ENCODE measurements at regions not wholly inside any gene's neighbourhood (a gene's known extent, or its start where the extent isn't known, plus 50 kb on each side); places are given as distances from the start of the nearest gene placed in this dataset.
"Not testable (repeated sequence)": the region's sequence is repeated elsewhere in the genome, so short reads cannot be mapped to it uniquely, and the experiment has no call there.

DNA sequence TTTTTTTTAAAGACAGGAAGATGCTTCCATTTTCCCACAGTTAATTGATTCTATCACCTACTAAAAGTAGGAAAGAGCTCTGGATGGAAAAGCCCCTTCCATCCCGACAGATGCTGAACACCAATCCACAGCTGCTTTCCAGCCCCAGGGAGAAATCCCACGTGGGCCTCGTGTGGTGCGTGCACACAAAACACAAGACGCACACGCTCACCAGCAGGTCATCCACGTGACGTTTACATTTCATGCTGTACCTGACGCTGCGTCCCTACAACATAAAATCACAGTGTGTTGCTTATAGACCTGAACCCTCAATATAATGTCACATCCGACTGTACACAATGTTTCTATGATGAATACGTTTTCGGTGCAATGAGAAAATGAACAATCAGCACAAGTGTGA lies 50.2 kb upstream of the DACT2 start:
- H3K4me3 ChIP-seq: no peak overlapping the region
- H3K27ac ChIP-seq: no peak overlapping the region

- H3K4me3 ChIP-seq: no peak overlapping the region
- no peak overlapping the region for H3K27ac ChIP-seq
Observed at GRCh38 chr6:168370310-168370991, 50.9 kb upstream of the DACT2 start.

DNA sequence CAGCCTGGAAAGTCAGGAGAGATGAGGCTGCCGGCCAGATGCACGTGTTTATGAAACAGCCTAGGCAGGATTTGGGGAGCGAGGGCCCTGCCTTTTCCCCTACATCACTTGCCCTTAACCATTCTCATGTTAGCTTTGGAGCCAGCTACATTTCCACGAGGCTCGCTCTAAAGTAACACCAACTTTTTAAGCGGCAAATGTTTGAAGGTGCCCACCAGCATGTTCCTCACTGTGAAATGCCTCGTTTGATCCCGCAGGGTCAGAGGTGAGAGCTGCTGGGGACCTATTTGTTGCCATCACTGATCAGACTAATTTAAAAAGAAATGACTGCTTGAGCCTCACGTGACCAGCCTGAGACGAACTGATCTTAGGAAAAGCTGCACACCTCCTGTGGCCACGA lies 51.6 kb upstream of the DACT2 start:
- Histone ChIP-seq H3K27ac (no peak overlapping the region), H3K4me3 (no peak overlapping the region)

DNA sequence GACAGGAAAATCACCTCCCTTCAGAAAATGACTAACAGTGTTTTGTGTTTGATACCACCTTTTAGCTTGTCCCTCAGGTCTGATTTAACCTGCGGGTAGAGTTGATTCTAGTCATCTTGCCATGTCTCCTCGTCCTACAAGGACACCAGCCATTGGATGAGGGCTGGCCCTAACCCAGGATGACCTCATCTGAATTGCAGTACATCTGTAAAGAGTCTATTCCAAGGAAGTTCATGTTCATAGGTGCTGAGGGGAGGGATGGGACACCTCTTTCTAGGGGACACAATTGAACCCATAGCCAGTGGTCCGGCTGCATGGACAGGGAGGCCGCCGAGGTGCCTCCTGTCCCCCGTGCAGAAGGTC lies 52.0 kb upstream of the DACT2 start:
- Histone ChIP-seq H3K27ac (no peak overlapping the region), H3K4me3 (no peak overlapping the region)

GRCh38 chr6:168371981-168372711 lies 52.6 kb upstream of the DACT2 start:
- Histone ChIP-seq H3K4me3 (no peak overlapping the region), H3K27ac (no peak overlapping the region)

DNA sequence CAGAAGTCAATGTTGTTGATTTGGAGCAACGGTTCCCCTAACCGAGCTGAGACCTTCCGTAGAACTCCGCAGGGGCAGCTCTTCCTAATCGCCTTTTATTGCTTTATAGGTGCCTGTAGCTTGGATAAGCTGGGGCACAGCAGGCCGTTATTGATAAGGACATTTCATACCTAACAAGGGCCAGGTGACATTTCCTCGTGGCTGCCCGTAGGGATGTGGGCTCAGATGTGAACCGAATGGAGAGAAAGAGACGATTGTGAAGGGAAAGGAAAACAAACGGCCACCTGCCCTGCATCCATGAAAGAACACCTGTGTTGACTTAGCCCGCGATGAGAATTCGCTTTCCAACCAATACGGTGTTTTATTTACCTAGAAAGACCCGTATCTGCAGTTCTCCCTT lies 53.3 kb upstream of the DACT2 start:
- H3K4me3 ChIP-seq: no peak overlapping the region
- no peak overlapping the region for H3K27ac ChIP-seq

- H3K27ac ChIP-seq: no peak overlapping the region
- no peak overlapping the region for H3K4me3 ChIP-seq
Observed at GRCh38 chr6:168373389-168373788, 53.8 kb upstream of the DACT2 start.

- Histone ChIP-seq H3K4me3 (no peak overlapping the region), H3K27ac (no peak overlapping the region)
Observed at GRCh38 chr6:168374051-168374502, 54.5 kb upstream of the DACT2 start.

- H3K27ac ChIP-seq: no peak overlapping the region
Observed at GRCh38 chr6:168374541-168375071, 55.0 kb upstream of the DACT2 start.

DNA sequence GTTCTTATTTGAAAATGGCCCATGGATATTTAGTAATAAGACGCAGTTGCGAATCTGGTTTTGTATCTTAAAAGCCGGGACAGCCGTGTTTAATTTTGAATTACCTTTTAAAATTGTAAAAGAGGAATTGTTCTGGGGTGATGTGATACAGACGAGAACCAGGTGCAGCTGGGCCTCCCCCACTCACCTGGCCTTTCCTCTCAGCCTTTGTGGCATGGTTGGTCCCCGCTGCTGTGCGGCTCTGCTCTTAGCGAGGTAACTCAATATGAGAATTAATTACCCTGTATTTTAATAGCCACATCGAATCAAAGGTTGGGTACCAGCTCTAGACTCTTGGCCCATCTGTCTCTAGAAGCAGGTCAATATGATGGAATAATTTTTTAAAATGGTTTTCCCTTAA lies 56.5 kb upstream of the DACT2 start:
- Histone ChIP-seq H3K4me3 (no peak overlapping the region), H3K27ac (no peak overlapping the region)

More at GRCh38 chr6:168374541-168375071, 55.0 kb upstream of the DACT2 start:
- no peak overlapping the region for H3K4me3 ChIP-seq

DNA sequence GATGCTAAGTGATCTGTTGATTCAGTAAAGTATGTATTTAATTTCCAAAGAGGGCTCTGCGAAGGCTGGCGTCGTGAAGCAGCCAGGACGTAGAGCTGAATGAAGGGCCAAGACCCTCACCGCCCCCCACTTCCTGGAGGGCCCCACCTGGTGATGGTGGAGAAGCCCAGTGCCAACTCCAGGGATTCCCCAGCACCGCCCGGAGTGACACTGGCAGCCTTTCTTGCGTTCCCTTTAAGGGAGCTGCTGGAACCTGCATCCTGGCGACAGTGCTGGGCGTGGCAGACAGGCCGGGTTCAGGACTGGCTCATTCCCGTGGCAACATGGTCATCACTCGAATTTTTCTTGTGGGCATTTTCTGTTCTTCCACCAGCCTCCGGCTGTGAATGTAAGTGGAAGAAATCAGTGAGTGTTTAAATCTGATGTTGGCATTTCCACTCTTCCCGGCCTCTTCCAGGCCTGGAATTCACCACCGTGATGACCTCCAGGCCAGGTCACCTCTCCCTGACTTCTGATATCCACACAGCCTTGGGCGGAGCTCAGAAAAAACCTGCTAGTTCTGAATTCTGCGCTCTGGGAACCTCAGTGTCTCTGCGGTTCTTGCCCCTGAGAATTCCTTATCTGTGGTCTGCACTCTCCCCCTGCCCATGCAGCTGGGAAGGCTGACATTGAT lies 57.4 kb upstream of the DACT2 start:
- Histone ChIP-seq H3K27ac (no peak overlapping the region), H3K4me3 (peak overlapping the region in 1 of 7 experiments; percentile 4)

GRCh38 chr6:168377484-168377855 lies 57.9 kb upstream of the DACT2 start:
- H3K4me3 ChIP-seq: peak overlapping the region in 1 of 7 experiments; percentile 4

DNA sequence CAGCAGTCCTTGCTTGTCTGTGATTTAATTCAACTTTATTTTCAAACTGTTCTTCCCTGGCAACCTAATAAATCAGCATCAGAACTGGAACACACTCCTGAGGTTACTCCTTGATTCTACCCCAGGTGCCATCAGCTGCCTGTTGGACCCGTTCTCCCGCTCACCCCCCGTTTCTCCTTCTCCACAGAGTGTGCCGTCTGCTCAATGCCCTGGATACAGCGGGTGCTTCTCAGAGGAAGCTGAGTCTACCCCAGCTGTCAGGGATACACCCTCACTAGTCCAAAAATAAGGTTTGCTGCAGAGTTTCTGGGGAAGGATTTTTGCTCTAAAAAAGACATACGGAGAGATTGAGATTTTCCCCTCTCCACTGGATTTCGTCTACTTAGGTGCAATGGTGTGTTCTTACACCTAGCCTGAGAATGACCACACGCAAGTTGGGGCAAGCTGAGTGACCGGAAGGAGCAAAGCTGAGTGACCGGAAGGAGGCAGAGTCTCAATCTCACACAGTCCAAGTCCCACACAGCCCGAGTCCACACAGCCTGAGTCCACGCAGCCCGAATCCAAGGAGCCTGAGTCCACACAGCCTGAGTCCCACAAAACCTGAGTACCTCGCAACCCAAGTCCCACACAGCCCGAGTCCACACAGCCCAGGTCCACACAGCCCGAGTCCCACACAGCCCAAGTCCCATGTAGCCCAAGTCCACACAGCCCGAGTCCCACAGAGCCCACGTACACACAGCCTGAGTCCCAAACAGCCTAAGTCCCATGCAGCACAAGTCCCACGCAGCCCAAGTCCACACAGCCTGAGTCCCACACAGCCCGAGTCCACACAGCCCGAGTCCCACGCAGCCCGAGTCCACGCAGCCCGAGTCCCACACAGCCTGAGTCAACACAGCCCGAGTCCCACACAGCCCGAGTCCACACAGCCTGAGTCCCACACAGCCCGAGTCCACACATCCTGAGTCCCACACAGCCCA lies 58.6 kb upstream of the DACT2 start:
- peak overlapping the region in 4 of 21 experiments; percentile 1 to 27 (median 14) for H3K27ac ChIP-seq
- H3K4me3 ChIP-seq: peak overlapping the region in 1 of 7 experiments; percentile 4

More at GRCh38 chr6:168377484-168377855, 57.9 kb upstream of the DACT2 start:
- peak overlapping the region in 4 of 21 experiments; percentile 1 to 27 (median 14) for H3K27ac ChIP-seq

DNA sequence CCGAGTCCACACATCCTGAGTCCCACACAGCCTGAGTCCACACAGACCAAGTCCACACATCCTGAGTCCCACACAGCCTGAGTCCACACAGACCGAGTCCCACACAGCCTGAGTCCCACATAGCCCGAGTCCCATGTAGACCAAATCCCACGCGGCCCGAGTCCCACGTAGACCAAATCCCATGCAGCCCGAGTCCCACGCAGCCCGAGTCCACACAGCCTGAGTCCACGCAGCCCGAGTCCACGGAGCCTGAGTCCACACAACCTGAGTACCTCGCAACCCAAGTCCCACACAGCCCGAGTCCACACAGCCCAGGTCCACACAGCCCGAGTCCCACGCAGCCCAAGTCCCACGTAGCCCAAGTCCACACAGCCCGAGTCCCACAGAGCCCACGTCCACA lies 60.0 kb upstream of the DACT2 start:
- not testable (repeated sequence) for H3K27ac ChIP-seq

DNA sequence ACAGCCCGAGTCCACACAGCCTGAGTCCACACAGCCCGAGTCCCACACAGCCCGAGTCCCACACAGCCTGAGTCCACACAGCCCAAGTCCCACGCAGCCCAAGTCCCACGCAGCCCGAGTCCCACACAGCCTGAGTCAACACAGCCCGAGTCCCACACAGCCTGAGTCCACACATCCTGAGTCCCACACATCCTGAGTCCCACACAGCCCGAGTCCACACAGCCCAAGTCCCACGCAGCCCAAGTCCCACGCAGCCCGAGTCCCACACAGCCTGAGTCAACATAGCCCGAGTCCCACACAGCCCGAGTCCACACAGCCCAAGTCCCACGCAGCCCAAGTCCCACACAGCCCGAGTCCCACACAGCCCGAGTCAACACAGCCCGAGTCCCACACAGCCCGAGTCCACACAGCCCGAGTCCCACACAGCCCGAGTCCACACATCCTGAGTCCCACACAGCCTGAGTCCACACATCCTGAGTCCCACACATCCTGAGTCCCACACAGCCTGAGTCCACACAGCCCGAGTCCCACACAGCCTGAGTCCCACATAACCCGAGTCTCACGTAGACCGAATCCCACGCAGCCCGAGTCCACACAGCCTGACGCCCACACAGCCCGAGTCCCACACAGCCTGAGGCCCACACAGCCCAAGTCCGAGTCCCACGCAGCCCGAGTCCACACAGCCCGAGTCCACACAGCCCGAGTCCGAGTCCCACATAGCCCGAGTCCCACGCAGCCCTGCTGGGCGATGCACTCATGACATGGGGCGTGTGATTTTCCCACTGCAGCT lies 60.6 kb upstream of the SMOC2 start:
- H3K4me3 ChIP-seq, H3K27ac ChIP-seq: not testable (repeated sequence)

More for the DNA sequence above, 60.0 kb upstream of the DACT2 start:
- H3K4me3 ChIP-seq: not testable (repeated sequence)

- no peak overlapping the region for H3K4me3 ChIP-seq
Observed at GRCh38 chr6:168380956-168381605, 59.9 kb upstream of the SMOC2 start.

GRCh38 chr6:168381726-168382458 lies 59.1 kb upstream of the SMOC2 start:
- Histone ChIP-seq H3K4me3 (no peak overlapping the region), H3K27ac (no peak overlapping the region)

More at GRCh38 chr6:168380956-168381605, 59.9 kb upstream of the SMOC2 start:
- H3K27ac ChIP-seq: no peak overlapping the region

Data from skin epidermis (tissue), 12 donors.